Hematopoietic multipotent progenitor cell treated with erythropoietin and hydrocortisone succinate and interleukin-3 and kit ligand, for 15 days (in vitro differentiated cells): ENCODE measurements at regions not wholly inside any gene's neighbourhood (a gene's known extent, or its start where the extent isn't known, plus 50 kb on each side); places are given as distances from the start of the nearest gene placed in this dataset.

Experiments used
- DNase-seq: peaks from one replicate; pipeline ENCODE4 v3.0.0-alpha.2; 2015; ENCODE audit warnings: low spot score

DNA sequence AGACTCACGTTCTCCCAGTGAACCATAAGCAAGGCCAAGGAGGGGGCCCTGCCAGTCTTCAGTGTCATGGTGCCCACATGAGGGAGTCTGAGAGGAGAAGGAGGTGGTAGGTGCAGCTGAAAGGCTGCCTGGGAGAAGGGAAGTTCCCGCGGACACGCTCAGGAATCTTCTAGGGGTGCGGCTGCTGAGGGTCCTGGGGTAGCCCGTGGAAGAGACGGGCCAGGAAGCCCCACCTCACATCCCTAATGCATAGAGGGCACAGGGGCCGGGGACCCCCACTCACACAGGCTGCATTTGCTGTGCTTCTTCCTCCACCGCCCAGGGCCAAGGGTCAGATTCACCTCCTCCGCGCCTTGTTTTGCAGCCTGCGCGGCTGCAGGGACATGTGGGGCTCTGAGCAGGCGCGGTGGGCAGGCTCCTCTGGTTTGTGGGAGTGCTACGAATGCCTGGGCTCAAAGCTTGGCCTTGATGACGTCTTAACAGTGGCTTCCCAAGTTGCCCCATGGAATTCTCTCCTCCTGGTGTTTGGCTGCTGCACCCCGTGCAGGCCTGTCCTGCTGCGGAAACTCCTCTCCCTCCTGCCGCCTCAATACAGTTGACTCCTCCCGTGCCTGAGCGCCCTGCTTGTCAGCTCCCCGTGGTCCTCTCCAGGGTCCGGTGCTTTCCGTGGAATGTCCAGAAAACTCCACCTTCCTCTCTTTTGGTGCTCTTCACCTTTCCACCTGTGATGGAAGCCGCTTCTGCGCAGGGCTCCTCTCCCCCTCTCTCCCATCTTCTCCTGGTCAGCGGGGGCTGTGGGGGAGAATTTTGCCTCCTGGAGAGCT, 95.7 kb downstream of the VAPA start:
- no peak for DNase-seq

DNA sequence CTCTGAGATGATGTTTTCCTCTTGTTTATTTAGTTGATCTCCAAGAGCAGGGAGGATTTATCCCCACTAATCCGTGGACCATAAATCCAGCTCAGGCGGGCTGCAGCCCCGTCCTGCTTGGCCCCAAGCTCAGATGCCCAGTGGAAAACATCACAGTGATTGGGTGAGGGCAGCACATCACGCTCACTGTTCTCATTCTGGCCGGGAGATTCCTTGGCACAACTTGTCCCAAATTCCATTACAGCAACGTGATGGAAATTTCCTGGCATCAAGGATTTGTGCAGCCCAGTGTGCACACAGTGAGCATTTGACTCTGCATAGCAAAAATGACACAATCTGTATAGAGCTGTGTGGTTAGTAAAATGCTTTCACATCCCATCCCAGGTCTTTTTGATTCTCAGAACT, 96.8 kb downstream of the VAPA start:
- DNase-seq: no peak

DNA sequence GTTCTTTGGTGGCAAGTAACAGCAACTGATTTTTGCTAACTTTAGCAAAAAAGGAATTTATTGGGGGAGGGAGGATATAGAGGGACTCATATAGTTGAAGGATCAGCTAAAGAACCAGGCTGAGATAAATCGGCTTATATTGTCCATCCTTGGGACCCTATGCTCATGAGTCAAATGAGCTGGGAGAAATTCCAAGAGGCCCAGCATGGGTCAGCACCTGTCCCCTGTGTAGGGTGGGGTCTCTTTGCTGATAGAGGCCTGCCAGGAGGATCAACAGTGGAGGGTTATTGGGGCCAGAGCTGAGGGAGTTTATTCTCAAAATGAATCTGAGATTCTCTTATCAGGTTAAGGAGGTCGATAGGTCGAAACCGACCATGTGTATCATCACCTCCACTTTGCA, 97.2 kb downstream of the VAPA start:
- DNase-seq: no peak

DNA sequence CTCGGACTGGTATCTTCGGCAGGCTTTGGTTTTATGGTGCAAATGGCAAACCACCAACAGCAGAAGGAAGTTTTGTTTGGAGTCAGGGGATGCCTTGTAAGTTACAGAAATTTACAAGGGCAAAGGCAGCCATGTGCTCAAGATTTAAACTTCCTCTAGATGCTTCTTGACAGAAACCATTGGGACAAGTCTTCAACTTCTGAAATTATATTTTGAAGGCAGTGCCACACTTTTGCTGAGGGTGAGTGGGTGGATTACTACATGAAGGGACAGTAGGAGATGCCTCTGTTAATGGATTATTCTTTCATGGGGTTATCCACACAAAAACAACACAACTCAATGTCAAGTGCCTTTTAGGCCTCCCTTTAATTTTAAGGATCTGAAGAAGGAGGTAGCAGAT, 97.9 kb downstream of the VAPA start:
- no peak for DNase-seq

DNA sequence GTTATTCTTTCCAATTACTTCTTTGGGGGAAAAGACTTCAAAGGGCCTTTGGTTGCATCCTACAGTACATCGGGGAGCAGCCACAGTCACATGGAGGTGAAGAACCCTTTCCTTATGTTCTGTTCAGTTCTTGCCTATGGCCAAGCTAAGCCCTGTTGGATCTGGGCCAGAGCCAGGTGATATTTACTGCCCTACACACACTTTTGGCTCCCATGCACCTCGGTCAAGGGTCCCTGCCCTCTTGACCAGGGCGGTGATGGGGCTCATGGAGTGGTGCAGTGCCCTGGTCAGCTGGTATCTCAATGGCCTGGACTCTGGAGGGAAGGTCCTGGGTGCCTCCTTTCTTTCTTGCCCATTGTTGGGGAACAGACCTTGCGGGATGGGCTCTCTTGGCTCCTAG, 98.7 kb downstream of the VAPA start:
- DNase-seq: no peak

DNA sequence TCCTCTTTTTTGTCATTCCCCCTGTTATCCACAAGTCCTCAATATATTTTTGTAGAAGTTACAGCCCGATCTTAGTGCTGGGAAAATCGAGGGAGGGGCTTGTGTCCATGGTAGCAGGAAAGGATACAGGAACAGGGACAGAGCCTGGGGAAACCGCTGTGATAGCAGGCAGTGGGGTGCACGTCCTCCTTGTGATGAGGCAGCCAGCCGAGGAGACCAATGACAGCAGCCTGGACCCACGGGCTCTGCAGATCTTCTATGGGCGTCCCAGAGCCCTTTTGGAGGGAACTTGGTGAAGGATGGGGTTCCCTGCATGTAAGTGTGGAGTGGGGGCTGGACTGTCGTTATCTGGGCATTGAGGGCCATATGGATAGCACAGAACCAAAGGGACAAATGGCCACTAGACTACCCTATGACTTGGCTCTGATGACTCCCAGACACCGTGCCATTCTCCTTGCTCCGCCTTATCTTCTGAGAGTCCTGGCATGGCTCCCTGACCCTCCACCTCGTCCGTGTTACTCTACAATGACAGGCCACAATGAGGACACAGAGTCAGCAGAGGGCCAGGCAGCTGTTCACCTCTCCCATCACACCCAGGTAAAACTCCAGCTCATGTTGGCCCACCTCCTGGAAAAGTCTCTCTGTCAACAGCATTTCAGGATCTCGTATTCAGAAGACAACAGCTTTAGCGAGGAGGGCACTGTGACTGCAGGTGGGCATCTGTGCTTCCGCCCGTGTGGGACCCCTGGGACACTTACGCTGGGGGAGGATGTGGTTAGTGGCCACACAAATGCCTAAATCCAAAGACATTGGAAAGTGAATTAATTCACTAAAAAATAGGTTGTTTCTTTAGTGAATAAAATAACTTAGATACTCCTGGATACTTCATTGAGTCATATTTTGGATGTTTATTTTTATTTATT, 100.1 kb downstream of the VAPA start:
- no peak for DNase-seq

DNA sequence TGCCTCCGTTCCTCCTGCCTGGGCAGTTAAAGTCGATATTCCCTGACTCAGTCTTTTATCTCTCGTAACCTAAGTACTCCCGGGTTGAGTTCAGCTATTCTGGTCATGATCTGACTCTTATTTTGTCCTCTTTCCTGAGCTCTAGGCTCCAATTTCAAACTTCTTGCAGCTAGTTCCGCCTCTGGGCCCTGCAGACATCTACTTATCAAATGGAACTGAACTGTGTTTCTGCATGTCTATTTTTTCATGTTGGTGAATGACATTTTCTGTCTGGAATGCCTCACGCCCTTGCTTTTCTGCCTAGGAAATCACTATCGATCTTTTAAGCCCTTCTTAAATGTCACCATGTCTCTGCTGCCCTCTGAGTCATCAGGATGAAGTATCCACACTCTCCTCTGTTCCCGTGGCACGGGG, 101.5 kb downstream of the VAPA start:
- no peak for DNase-seq

DNA sequence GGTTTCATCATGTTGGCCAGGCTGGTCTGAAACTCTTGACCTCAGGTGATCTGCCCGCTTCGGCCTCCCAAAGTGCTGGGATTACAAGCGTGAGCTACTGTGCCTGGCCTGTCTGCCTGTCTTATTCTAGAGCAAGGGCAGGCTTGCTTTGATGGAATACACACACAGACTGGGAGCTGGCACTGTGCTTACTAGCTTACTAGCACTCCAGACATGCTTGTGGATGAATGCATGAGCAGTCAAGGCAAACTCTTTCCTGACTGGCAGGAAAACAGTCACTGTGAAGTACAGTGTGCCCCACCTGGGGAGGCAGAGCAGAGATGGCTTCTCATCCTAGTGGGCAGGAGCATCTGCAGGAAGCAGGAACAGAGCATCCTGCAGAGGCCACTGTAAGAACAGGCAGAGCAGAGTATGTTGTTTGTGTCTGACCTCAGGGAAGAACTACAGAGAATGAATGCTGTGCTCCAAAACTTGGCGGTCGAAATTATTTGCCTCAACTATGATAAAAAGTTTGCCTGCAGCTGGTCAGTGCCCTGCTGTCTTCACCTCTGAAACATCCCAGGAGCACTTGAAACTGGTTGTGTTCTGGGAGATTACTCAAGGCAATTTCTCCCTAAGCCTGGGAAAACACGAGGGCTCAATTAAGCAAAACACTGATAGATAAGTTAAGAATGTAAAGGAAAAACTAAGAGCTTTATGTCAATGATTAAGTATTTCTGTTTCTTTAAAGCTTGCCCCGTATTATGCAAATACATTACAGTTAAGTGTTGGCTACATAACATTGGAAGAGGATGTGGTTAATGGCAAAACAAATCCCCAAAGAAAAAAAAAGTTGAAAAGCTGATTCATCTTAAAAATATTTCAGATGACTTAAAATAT, 102.4 kb downstream of the VAPA start:
- no peak for DNase-seq

DNA sequence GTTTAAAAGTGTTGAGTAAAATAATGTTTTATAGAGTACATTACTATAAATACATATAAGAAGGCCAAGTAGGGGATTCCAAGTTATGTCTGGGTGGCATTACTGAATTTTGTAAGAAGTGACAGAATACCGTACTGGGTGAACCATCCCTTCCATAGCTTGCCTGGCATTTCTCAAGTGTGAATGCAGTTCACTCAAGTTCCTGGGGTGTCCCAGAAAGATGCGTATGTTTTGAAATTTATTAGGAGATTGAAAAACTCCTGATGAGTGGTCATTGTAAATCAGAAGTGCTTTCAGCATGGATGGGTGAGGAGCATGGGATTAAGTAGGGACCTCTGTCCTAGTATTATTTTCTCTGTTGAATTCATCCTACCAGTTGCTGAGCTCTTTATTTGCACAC, 103.2 kb downstream of the VAPA start:
- no peak for DNase-seq

DNA sequence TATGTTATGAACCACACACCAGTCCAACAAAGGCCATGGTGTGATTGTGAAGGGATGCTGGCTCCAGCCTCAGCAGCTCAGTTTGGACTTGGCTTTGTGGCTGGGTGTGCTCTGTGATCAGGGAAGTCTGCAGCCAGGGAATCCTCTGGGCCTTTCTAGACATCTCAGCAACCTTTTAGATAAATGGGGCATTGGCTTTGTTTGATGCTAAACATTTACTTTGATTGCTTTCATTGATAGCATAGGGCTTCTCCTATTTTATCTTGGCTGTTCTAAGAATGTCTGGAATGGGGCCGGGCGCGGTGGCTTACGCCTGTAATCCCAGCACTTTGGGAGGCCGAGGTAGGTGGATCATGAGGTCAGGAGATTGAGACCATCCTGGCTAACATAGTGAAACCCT, 104.5 kb downstream of the VAPA start:
- DNase-seq: no peak

DNA sequence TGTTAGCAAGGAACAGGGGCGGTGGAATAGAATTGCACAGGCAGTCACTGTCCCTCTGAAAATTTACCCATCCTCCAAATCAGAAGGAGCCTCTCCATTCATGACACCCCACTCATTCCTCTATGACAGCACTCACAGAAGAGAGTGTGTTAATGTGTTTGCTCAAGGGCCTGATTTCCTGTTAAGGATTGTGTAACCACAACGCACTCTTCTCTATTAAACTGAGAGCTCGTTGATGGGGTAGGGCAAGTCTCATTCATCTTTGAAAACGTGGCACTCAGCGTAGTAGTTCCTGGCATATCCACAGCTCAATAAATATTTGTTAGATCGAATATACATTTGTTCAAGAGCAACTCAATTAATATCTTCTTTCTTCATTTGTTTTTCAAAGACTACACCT, 106.4 kb downstream of the VAPA start:
- no peak for DNase-seq

DNA sequence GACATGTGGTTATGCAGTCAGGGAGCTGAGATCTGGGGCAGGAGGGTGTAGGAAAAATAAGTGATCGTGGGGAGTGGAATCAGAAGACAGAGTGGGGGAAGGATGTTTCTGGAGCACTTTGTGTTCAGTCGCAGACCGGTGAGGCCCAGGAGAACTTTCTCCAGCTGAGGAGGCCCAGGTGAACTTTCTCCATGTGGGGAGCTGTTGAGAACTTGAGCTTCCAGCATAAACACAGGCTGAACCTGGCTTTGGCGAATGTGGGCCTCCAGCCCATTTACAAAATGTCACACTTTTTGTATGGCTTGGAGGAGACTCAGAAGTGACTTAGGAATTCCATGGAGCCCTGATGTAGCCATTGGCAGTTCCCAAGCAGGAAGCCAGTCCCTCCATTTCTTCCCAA, 108.5 kb downstream of the VAPA start:
- DNase-seq: no peak

DNA sequence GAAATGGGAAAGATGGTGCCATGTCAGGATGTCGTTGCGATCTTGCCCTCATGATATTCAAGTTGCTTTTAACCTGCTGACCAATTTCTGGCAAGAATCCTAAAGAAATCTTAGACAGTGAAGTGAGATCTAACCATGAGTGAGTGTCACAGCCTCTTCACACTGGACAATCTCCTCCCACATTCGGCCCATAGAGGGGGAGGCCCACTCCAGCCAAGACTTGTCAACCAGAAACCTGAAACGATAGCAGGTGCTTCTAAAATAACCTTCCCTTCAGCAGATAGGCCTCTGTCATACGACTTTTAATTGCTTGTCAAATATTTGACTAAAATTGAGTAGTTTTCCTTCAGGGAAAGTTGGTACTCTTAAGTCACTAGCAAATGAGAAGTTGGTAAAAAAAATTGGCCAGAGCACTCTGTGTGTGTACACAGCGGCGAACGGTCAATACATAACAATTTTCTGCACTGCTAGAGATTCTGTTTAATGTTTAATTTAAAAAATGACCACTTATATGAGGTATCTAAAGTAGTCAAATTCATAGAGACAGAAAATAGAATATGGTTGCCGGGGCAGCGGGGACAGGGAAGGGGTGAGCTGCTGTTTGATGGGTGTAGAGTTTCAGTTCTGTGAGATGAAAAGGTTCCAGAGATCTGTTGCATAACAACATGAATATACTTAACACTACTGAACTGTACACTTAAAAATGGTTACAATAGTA, 110.2 kb downstream of the VAPA start:
- no peak for DNase-seq

DNA sequence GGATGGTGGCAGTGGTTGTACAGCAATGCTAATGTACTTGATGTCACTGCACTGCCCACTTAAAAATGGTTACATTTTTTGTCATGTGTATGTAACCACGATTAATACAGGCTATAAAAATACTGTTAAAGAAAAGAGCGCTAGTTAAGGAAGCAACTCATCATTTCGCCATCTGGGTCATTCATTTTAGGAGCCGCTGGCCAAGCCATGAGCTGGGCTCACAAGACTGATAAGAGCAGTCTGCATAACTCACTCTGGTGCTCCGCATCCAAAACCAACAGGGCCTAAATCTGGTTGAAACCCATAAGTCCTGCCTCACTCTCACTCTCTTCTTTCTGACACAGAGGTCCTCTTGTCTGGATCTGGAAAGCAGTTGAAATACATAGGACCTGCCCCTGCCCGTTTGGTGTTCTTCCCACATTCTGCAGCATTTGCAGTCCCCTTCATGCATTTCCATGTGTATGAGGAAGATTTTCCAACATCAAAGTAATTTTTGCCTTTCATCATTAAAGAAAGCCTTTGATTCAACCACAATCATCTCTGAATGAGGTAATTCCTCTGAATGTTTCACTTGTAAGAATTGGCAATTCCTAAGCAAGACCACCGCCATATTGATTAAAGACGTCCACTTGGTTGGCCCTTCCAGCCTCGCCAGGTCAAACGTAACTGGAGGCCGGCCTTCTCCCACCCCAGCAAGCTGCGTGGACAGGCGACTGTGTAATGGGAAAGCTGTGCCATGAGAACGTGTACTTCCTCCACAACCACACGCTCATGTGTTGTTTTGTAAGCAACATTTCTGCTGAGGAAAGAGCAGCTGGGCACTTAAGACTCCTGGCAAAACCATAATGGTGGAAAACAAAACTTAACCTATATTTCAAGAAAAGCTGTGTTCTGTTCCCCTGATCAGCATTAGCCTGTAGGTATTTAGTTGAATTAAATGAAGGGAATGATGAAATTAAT, 112.2 kb downstream of the VAPA start:
- DNase-seq: no peak

DNA sequence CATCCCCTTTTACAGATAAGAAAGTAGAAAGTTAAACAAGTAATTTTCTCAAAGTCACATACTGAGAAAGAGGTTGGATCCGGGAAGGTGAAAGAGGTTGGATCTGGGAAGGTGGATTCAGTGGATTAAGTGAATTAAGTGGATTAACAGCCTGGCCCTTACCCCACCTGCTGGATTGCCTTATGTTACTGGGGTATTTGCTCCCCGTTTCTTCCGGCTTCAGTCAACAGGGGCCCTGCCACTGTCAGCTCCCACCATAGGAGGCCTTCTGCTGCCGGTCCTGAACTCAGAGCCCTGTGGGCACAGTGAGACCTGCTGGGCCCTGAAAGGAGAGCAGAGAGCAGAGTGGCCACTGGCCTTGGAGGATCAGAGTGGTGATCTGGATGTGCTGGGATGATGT, 113.2 kb downstream of the VAPA start:
- DNase-seq: no peak

DNA sequence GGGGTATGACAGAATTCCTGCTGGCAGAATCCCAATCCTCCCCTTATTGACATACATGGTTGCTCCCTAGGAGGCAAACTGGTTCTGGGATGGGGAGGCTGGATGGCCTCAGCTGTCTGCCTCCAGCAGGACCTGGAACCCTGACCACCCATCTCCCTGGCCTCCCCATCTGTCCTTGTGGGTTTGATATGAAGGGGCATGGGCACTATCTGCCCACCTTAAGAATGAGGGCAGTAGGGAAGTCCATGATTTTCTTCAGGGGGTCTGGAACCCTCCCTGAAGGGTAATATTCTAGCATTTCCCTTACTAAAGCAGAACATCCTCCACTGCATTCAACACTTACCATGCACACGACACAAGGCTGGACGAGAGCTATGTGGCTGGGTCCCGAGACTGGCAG, 113.6 kb downstream of the VAPA start:
- no peak for DNase-seq

DNA sequence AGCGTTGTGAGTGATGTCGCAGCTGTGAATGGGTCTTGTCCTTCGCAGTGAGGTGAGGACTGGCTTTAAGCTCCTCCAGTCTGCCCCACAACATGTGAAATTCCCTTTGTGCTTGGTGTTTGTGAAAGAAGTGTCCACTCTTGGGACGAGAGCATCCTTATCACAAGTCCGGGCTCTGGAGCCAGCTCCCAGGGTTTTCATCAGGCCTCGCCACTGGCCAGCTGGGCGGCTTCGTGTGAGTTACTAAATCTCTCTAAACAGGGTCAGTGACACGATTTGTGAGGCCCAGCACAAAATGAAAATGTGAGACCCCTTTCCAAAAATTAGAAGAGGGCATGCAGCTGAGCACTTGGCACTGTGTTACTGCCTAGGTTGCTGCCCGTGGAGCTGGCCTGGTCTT, 115.9 kb downstream of the VAPA start:
- no peak for DNase-seq

DNA sequence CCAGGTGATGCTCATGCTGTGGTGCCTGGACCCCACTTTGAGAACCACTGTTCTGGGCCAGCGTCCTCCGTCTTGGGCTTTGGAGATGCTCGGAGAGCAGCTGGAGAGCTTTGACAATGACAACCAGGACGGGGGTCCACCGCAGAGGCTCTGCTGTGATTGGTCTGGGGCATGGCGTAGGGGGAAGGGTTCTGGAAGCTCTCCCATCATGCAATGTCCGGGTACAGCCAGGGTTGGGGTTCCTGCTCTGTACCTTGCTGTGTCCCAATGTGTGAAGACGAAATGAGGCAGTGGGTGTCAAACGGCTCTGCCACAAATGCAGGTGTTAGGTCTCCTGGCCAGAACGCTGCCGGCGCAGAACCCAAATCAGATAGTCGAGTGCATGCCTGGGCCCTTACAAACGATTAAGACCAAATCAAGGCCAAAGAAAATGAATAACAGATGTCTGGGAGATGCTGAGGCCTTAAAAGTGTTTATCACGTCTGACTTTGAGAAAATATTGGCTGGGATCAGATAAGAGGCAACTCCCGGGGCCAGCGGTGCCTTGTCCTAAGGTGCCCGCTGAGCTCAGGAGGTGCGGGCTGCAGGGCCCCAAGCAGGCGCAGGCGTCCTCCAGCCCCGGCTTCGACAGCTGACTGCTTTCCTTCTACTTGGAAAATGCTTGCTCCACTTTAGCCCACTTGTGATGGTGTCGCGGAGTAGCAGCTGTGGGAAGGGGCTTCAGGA, 117.2 kb downstream of the VAPA start:
- no peak for DNase-seq

DNA sequence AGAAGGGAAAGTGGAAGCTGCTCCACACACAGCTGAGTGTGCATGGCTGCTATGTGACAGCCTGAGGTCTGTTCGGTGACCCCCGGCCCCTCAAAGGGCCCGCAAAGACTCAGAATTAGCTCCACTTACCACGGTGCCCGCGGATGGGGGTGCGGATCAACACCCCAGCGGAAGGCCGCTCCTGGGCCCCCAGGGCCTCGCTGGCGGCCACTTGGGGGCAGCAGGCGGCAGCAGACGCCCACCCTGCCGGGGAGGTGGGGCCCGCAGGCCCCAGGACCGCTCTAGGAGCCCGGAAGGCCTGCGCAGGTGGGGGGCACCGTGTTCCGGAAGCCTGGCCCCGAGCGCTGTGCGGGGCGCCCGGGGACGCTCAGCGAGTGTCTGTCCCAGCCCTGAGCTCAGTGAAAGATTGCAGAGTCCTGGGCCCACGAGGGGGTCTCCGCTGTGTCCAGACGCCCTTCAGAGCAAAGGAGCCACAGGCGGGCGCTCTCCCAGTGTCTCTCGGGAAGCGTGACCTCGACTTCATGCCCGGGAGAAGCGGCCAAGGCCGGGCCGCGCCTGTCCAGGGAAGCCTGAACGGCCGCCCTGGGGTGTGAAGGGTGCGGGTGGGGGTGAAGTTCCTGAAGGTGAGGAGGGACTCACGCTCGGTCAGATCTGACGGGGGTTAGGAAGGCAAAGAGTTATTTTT, 118.7 kb downstream of the VAPA start:
- no peak for DNase-seq
